BLaER1 treated with 17β-estradiol and CSF1 and Interleukin-3, amounts not matched to agents 10 nM and 100 nM (cell line): ENCODE measurements at regions not wholly inside any gene's neighbourhood (a gene's known extent, or its start where the extent isn't known, plus 50 kb on each side); places are given as distances from the start of the nearest gene placed in this dataset.

Experiments
- H3K27ac ChIP-seq, 11 experiments: shearing (Covaris generic); formaldehyde crosslinking; 2 replicates each; pipeline ENCODE4 v1.8.1; 2022
- H3K27me3 ChIP-seq, 11 experiments: shearing (Covaris generic); formaldehyde crosslinking; 2 replicates each; pipeline ENCODE4 v1.8.1; 2022
- H3K36me3 ChIP-seq, 11 experiments: shearing (Covaris generic); formaldehyde crosslinking; 2 replicates each; pipeline ENCODE4 v1.8.1; 2022
- H3K4me1 ChIP-seq, 10 experiments: shearing (Covaris generic); formaldehyde crosslinking; 2 replicates each; pipeline ENCODE4 v1.8.1; 2022
- H3K4me2 ChIP-seq, 11 experiments: shearing (Covaris generic); formaldehyde crosslinking; 2 replicates each; pipeline ENCODE4 v1.8.1; 2022
- H3K4me3 ChIP-seq, 10 experiments: shearing (Covaris generic); formaldehyde crosslinking; 2 replicates each; pipeline ENCODE4 v1.8.1; 2022
- H3K9ac ChIP-seq, 11 experiments: shearing (Covaris generic); formaldehyde crosslinking; 2 replicates each; pipeline ENCODE4 v1.8.1; 2022
- H3K9me3 ChIP-seq, 11 experiments: shearing (Covaris generic); formaldehyde crosslinking; replicated peaks in 1 of 11; 2 replicates each; pipeline ENCODE4 v1.8.1; 2022
- H4K20me1 ChIP-seq, 11 experiments: shearing (Covaris generic); formaldehyde crosslinking; 2 replicates each; pipeline ENCODE4 v1.8.1; 2022
- Cebpa-rat ChIP-seq, 11 experiments: shearing (Covaris generic); IDR thresholded peaks; 2 replicates each; pipeline ENCODE4 v1.8.1; 2022

GRCh38 chr15:46293550-46293949, 658.7 kb downstream of the SQOR start:
- Histone ChIP-seq H3K4me1 (peaks cover 12 to 35% (median 28%) of the 10 kb centered on the region in 10 experiments; a peak in 16 of 20 replicates), H3K4me3 (no peak overlapping the region), H3K9me3 (peaks cover 0 to 13% (median 4%) of the 10 kb centered on the region in 11 experiments; a peak in 7 of 22 replicates), H3K9ac (no peak overlapping the region), H3K27me3 (no peaks in the 10 kb centered on the region), H3K4me2 (peak overlapping the region in 7 of 11 experiments; percentile 5 to 54 (median 33); a peak in 7 of 22 replicates), H4K20me1 (no peaks in the 10 kb centered on the region), H3K36me3 (no peaks in the 10 kb centered on the region), H3K27ac (no peak overlapping the region)
- TF ChIP-seq Cebpa-rat (IDR thresholded peaks at IDR 0.05): no peak

GRCh38 chr15:46296002-46296401, 661.2 kb downstream of the SQOR start:
- Histone ChIP-seq H3K4me3 (no peak overlapping the region), H3K27me3 (no peaks in the 10 kb centered on the region), H3K27ac (no peak overlapping the region; a peak in 1 of 22 replicates), H3K9me3 (no peaks in the 10 kb centered on the region; a peak in 2 of 22 replicates), H3K36me3 (no peaks in the 10 kb centered on the region), H3K9ac (no peak overlapping the region), H3K4me1 (peaks cover 12 to 38% (median 32%) of the 10 kb centered on the region in 10 experiments; a peak in 16 of 20 replicates), H3K4me2 (peak overlapping the region in 4 of 11 experiments; percentile 31 to 75 (median 59); a peak in 6 of 22 replicates), H4K20me1 (no peaks in the 10 kb centered on the region)
- no peak for TF ChIP-seq Cebpa-rat (IDR thresholded peaks at IDR 0.05)

- no peak overlapping the region for H3K9ac ChIP-seq
- H3K27me3 ChIP-seq: no peaks in the 10 kb centered on the region
- TF ChIP-seq Cebpa-rat (IDR thresholded peaks at IDR 0.05): no peak
- H3K27ac ChIP-seq: peak overlapping the region in 3 of 11 experiments; percentile 39 to 68 (median 65); a peak in 3 of 22 replicates
- H3K4me2 ChIP-seq: peak overlapping the region; percentile 0 to 75 (median 32); a peak in 14 of 22 replicates
- no peaks in the 10 kb centered on the region for H4K20me1 ChIP-seq
- no peaks in the 10 kb centered on the region for H3K36me3 ChIP-seq
- H3K9me3 ChIP-seq: no peaks in the 10 kb centered on the region; a peak in 2 of 22 replicates
- no peak overlapping the region for H3K4me3 ChIP-seq
- H3K4me1 ChIP-seq: peaks cover 12 to 38% (median 32%) of the 10 kb centered on the region in 10 experiments; a peak in 16 of 20 replicates
These were observed 662.0 kb downstream of the SQOR start for GRCh38 chr15:46296797-46297196.

GRCh38 chr15:46297766-46298165, 662.9 kb downstream of the SQOR start:
- H3K27ac ChIP-seq: peak overlapping the region in 3 of 11 experiments; percentile 39 to 68 (median 65); a peak in 5 of 22 replicates

GRCh38 chr15:46300716-46301115, 665.9 kb downstream of the SQOR start:
- Histone ChIP-seq H3K9me3 (no peaks in the 10 kb centered on the region; a peak in 2 of 22 replicates), H3K4me1 (peaks cover 12 to 35% (median 25%) of the 10 kb centered on the region in 10 experiments; a peak in 16 of 20 replicates), H3K27me3 (no peaks in the 10 kb centered on the region), H4K20me1 (no peaks in the 10 kb centered on the region), H3K4me3 (no peak overlapping the region), H3K9ac (no peak overlapping the region), H3K4me2 (no peak overlapping the region), H3K36me3 (no peaks in the 10 kb centered on the region), H3K27ac (no peak overlapping the region)
- no peak for TF ChIP-seq Cebpa-rat (IDR thresholded peaks at IDR 0.05)

More at GRCh38 chr15:46297766-46298165, 662.9 kb downstream of the SQOR start:
- no peak overlapping the region for H3K4me3 ChIP-seq
- peak overlapping the region; percentile 4 to 75 (median 40); a peak in 12 of 22 replicates for H3K4me2 ChIP-seq
- no peaks in the 10 kb centered on the region; a peak in 2 of 22 replicates for H3K9me3 ChIP-seq
- peaks cover 12 to 37% (median 31%) of the 10 kb centered on the region in 10 experiments; a peak in 16 of 20 replicates for H3K4me1 ChIP-seq
- no peaks in the 10 kb centered on the region for H3K27me3 ChIP-seq
- H3K9ac ChIP-seq: peak overlapping the region in 2 of 11 experiments; percentile 9 to 67; a peak in 2 of 22 replicates
- H3K36me3 ChIP-seq: no peaks in the 10 kb centered on the region
- TF ChIP-seq Cebpa-rat (IDR thresholded peaks at IDR 0.05): no peak
- H4K20me1 ChIP-seq: no peaks in the 10 kb centered on the region

GRCh38 chr15:46301291-46301690, 666.5 kb downstream of the SQOR start:
- H3K36me3 ChIP-seq: no peaks in the 10 kb centered on the region
- no peak for TF ChIP-seq Cebpa-rat (IDR thresholded peaks at IDR 0.05)

GRCh38 chr15:46301826-46302225, 667.0 kb downstream of the SQOR start:
- no peak for TF ChIP-seq Cebpa-rat (IDR thresholded peaks at IDR 0.05)

More at GRCh38 chr15:46301291-46301690, 666.5 kb downstream of the SQOR start:
- H3K4me1 ChIP-seq: peaks cover 12 to 29% (median 23%) of the 10 kb centered on the region in 10 experiments; a peak in 16 of 20 replicates
- H3K9me3 ChIP-seq: no peaks in the 10 kb centered on the region; a peak in 1 of 22 replicates
- H3K27ac ChIP-seq: no peak overlapping the region
- H3K9ac ChIP-seq: no peak overlapping the region
- H3K27me3 ChIP-seq: no peaks in the 10 kb centered on the region
- no peak overlapping the region for H3K4me2 ChIP-seq
- H4K20me1 ChIP-seq: no peaks in the 10 kb centered on the region
- H3K4me3 ChIP-seq: no peak overlapping the region

GRCh38 chr15:46304321-46304720, 669.5 kb downstream of the SQOR start:
- Histone ChIP-seq H3K9ac (no peak overlapping the region), H3K4me1 (0 out of 20 replicates have a peak, but pooled peaks cover 0 to under 1% (median 0%) of the 10 kb centered on the region in 10 experiments), H3K27ac (no peak overlapping the region), H4K20me1 (no peaks in the 10 kb centered on the region), H3K9me3 (no peaks in the 10 kb centered on the region), H3K36me3 (no peaks in the 10 kb centered on the region), H3K27me3 (no peaks in the 10 kb centered on the region), H3K4me3 (no peak overlapping the region), H3K4me2 (no peak overlapping the region)
- no peak for TF ChIP-seq Cebpa-rat (IDR thresholded peaks at IDR 0.05)

More at GRCh38 chr15:46301826-46302225, 667.0 kb downstream of the SQOR start:
- no peak overlapping the region for H3K9ac ChIP-seq
- peaks cover 10 to 24% (median 18%) of the 10 kb centered on the region in 10 experiments; a peak in 16 of 20 replicates for H3K4me1 ChIP-seq
- no peak overlapping the region for H3K27ac ChIP-seq
- no peak overlapping the region for H3K4me2 ChIP-seq
- no peaks in the 10 kb centered on the region for H3K36me3 ChIP-seq
- H3K27me3 ChIP-seq: no peaks in the 10 kb centered on the region
- H3K9me3 ChIP-seq: no peaks in the 10 kb centered on the region
- no peaks in the 10 kb centered on the region for H4K20me1 ChIP-seq
- H3K4me3 ChIP-seq: no peak overlapping the region

GRCh38 chr15:46307746-46308145, 672.9 kb downstream of the SQOR start:
- no peaks in the 10 kb centered on the region for H3K4me1 ChIP-seq

More at GRCh38 chr15:46307746-46308145, 672.9 kb downstream of the SQOR start:
- Histone ChIP-seq H3K9ac (no peak overlapping the region), H3K27ac (no peak overlapping the region), H3K27me3 (no peaks in the 10 kb centered on the region), H3K4me3 (no peak overlapping the region), H3K36me3 (no peaks in the 10 kb centered on the region), H3K4me2 (0 out of 22 replicates have a peak overlapping the region, but pooled peaks of 1 of the 11 experiments have one; percentile 12), H4K20me1 (no peaks in the 10 kb centered on the region), H3K9me3 (no peaks in the 10 kb centered on the region)
- TF ChIP-seq Cebpa-rat (IDR thresholded peaks at IDR 0.05): no peak
